Rectal smooth muscle tissue (tissue), 1 donor: ENCODE measurements at regions not wholly inside any gene's neighbourhood (a gene's known extent, or its start where the extent isn't known, plus 50 kb on each side); places are given as distances from the start of the nearest gene placed in this dataset.

ENCODE experiments used
- H3K27ac ChIP-seq: one replicate; pipeline ENCODE4 v1.7.0; 2013; ENCODE audit warnings: low read depth, low read length, inconsistent platforms
- H3K27me3 ChIP-seq: one replicate; pipeline ENCODE4 v1.7.0; 2013; ENCODE audit warnings: low read length; ENCODE audit not compliant: control insufficient read depth, insufficient read depth
- H3K36me3 ChIP-seq: one replicate; pipeline ENCODE4 v1.7.0; 2013; ENCODE audit warnings: low read length; ENCODE audit not compliant: control insufficient read depth, insufficient read depth
- H3K4me1 ChIP-seq: one replicate; pipeline ENCODE4 v1.7.0; 2013; ENCODE audit warnings: low read length; ENCODE audit not compliant: control insufficient read depth, insufficient read depth
- H3K4me3 ChIP-seq: one replicate; pipeline ENCODE4 v1.7.0; 2013; ENCODE audit warnings: low read length
- H3K9ac ChIP-seq: one replicate; pipeline ENCODE4 v1.7.0; 2013; ENCODE audit warnings: low read length

DNA sequence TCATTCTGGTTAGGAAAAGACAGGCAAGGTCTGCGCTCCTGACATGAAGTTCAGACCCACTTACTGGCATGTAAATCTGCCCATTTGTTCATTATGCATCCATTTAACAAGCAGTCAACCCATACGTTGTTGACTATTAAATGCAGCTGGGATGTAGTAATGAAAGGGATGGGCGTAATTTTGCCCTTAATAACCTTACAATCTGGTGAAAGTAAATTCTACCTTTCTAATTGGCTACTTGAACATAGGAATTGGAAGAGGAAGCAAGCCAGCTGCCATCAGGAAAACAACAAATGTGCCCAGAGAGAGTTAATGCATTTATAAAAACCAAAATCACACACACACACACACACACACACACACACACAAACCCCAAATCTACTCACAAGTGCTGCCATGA, 170.2 kb upstream of the PITRM1 start:
- H3K36me3 ChIP-seq, result no peaks in the 10 kb centered on the region
- no peaks in the 10 kb centered on the region for H3K27me3 ChIP-seq
- H3K9ac ChIP-seq, result no peak overlapping the region
- no peak overlapping the region for H3K4me3 ChIP-seq
- no peak overlapping the region for H3K27ac ChIP-seq
- no peaks in the 10 kb centered on the region for H3K4me1 ChIP-seq

DNA sequence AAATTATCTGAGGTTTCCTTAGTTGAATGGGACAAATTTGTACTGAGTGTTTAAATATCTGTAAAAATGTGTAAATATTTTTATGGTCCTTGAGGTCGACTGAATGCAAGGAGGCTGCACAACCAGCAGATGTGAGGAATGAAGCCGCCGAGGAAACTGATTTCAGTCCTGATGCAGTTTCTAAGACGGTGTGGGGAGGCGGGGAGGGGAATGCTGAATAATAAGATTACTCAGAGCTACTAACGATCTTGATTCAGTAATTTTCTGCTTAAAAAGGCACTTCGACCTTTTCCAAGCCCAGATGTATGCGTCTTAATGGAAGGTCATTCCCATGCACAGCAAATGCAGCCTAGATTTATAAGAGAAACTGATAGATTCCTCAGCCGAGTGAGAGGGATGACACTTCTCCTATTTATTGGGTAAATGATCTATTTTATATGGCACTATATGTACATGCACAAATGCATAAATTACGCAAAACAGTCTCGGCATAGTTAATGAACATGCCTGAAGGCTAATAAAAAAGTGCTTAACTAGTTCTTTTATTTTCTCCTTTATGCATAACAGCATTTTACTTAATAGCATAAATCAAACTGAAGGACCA, 167.6 kb upstream of the PITRM1 start:
- no peaks in the 10 kb centered on the region for H3K4me1 ChIP-seq
- H3K36me3 ChIP-seq, result no peaks in the 10 kb centered on the region
- H3K4me3 ChIP-seq, result no peak overlapping the region
- H3K27me3 ChIP-seq, result no peaks in the 10 kb centered on the region
- no peak overlapping the region for H3K9ac ChIP-seq
- no peak overlapping the region for H3K27ac ChIP-seq

DNA sequence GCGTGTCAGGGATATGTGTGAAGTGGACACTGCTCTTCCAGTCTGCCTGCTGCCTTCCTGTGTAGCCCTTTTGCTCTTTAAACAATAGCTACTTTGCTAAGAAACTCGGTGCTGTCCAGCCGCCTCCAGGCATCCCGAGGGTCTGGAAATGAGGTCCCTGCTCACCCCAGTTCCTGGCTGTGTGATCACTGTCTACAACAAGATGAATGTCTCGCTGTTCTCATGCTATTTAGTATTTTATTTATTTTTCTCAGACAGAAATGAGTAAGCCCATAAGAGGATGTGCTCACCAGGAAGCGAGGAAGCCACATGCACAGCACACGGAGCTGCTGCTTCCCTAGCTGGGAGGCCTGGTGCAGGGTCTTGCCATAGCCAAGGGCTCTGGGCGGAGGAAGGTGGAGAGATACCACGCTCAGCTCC, 167.0 kb upstream of the PITRM1 start:
- Histone ChIP-seq H3K36me3 (no peaks in the 10 kb centered on the region), H3K4me3 (no peak overlapping the region), H3K27me3 (no peaks in the 10 kb centered on the region), H3K27ac (no peak overlapping the region), H3K9ac (no peak overlapping the region), H3K4me1 (no peaks in the 10 kb centered on the region)

DNA sequence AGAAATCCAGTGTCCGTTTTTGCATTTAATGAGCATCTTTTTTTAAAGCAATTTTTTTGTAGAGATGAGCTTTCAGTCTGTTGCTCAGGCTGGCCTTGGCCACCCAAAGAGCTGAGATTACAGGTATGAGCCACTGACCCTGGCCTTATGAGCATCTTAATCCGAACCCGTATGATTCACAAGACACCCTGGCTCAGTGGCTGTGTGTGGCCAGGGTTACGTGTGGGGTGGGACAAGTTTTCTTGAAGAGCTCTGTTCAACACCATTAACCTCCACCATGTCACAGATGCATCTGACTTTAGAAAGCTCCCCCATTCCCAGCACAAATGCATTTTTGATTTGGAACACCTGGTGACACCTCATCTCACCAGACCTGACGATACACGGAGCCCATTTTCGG, 166.5 kb upstream of the PITRM1 start:
- H3K4me3 ChIP-seq, result no peak overlapping the region
- H3K4me1 ChIP-seq, result no peaks in the 10 kb centered on the region
- H3K27ac ChIP-seq, result no peak overlapping the region
- no peaks in the 10 kb centered on the region for H3K27me3 ChIP-seq
- no peaks in the 10 kb centered on the region for H3K36me3 ChIP-seq
- H3K9ac ChIP-seq, result no peak overlapping the region

DNA sequence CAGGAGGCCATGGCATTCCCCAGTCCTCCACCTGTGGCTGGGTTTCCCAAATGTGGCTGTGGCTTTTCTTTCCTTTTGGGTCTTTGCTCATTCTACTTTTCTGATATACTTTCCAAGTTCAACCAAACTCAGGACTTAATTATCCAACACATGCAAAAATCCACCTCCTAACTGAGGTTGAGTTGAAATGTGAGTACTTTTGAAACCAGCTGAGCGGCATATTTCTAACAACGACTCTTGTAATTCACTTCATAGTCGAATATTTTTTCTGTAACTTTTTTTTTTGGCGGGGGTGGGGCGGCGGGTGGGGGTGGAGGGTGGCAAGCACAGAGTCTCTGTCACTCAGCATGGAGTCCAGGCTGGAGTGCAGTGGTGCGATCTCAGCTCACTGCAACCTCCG, 165.2 kb upstream of the PITRM1 start:
- Histone ChIP-seq H3K9ac (no peak overlapping the region), H3K27ac (no peak overlapping the region), H3K4me3 (no peak overlapping the region)

DNA sequence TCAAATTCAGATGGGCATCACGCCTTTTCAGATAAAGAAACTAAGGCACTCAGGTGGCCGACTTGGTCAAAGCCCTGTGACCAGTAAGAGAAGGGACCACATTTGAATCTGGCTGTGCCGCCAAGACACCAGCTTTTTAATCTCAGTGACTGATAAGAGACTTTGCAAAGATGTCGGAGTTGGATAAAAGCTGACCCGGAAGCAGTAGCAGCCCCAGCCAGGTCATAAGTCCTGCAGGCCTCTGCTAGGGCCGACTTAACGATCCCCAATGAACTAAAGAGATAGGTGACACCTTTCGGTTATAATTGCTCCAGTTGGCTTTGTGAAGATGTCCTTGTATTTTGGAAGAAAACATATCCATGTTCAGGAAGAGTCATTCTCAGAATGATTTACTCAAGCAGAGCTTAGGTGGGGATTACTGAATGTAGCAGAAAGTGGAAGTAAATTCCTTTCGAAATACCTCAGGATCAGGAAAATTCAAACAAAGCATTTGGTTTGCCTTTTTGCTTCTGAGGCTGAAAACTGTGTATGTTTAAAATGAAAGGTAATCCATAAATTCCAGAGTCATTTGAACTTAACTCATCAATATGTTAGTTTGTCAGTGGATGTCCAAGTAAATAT, 164.2 kb upstream of the PITRM1 start:
- no peaks in the 10 kb centered on the region for H3K4me1 ChIP-seq

More for the DNA sequence above, 165.2 kb upstream of the PITRM1 start:
- no peaks in the 10 kb centered on the region for H3K4me1 ChIP-seq
- no peaks in the 10 kb centered on the region for H3K36me3 ChIP-seq
- no peaks in the 10 kb centered on the region for H3K27me3 ChIP-seq

DNA sequence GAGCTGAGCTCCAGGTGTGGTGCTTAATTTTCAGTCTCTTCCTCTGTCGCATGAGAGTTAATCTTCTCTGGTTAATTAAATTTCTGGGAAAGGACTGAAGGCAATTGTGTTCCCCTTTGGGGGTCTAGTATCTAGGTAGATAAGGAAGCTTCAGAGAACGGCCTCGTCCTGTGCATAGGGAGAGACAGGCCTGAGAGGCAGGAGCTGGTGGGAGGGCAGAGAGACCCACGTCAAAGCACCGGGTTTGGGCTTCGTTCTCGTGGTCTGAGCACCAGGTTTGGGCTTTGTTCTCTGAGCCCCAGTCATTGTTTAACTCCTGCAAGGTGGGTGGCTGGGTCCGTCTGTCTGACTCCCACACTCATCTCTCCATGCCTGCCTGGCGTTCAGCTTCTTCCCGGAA, 160.8 kb upstream of the PITRM1 start:
- Histone ChIP-seq H3K27ac (no peak overlapping the region), H3K9ac (no peak overlapping the region), H3K36me3 (no peaks in the 10 kb centered on the region), H3K4me3 (no peak overlapping the region), H3K4me1 (no peaks in the 10 kb centered on the region), H3K27me3 (no peaks in the 10 kb centered on the region)

More for the DNA sequence above, 164.2 kb upstream of the PITRM1 start:
- Histone ChIP-seq H3K27ac (no peak overlapping the region), H3K27me3 (no peaks in the 10 kb centered on the region), H3K4me3 (no peak overlapping the region), H3K36me3 (no peaks in the 10 kb centered on the region), H3K9ac (no peak overlapping the region)

DNA sequence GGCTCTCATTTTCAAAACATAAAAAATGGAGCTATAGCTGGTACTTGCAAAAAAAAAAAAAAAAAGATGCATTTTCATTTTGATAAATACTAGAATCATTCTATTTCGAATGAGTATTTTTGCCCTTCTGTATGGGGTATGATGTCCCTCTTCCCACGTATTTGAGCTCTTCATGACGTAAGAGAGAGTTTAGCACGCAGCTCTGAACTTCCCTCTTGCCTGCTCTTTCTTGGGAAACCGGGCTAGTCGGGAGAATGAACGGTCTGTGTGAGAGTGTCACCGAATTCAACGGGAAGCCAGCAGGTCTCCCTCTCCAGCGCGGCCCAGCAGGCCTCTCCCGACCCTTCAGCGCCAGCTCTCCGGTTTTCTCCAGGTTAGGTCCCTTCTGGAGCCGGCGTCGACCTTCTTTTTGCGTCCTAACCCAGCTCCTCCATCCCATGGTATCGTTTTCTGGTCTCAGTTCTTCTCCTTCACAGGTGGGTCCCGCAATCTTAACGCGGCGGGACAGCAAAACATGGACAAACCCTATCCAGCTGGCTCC, 159.2 kb upstream of the PITRM1 start:
- no peaks in the 10 kb centered on the region for H3K27me3 ChIP-seq
- no peak overlapping the region for H3K9ac ChIP-seq
- no peaks in the 10 kb centered on the region for H3K4me1 ChIP-seq
- H3K36me3 ChIP-seq, result no peaks in the 10 kb centered on the region
- H3K4me3 ChIP-seq, result no peak overlapping the region
- no peak overlapping the region for H3K27ac ChIP-seq

DNA sequence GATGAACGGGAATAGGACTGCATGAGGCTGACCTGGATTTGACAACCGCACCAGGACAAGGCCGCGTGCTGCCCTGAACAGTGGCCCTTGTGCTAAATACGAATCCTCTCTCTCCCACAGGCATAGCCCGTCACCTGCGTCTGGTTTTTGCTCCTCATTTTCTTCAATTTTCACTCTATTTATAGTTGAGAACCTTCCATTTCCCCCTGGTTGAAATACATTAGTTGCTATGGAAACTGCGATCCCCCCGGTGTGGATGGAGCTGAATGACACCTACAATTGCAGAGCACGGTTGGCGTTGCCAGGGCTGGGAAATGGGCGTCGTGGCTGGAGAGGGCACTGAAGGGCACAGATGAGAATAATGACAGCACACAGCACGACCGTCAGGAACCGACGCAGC, 158.6 kb upstream of the PITRM1 start:
- Histone ChIP-seq H3K4me1 (no peaks in the 10 kb centered on the region), H3K27me3 (no peaks in the 10 kb centered on the region), H3K36me3 (no peaks in the 10 kb centered on the region), H3K9ac (no peak overlapping the region), H3K27ac (no peak overlapping the region), H3K4me3 (no peak overlapping the region)

DNA sequence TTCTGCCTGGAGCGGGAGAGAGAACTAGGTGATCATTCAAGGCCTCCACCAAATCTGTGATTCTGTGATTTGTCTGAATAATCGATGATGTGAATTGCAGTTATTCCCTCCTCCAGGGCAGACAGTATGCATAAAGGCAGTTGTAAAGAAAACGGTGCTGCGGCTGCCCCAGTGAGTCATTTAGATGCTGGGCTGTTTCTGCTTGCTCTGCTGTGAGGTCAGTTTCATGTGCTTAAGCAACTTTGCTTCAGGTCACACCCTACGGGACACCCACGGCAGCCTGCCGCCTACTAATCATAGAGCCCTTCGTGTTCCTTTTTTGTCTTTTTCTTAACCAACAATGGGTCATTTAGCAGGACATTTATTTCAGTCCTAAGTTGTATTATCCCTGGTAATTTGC, 158.1 kb upstream of the PITRM1 start:
- no peak overlapping the region for H3K27ac ChIP-seq
- H3K36me3 ChIP-seq, result no peaks in the 10 kb centered on the region
- H3K9ac ChIP-seq, result no peak overlapping the region
- no peak overlapping the region for H3K4me3 ChIP-seq
- no peaks in the 10 kb centered on the region for H3K4me1 ChIP-seq
- no peaks in the 10 kb centered on the region for H3K27me3 ChIP-seq

DNA sequence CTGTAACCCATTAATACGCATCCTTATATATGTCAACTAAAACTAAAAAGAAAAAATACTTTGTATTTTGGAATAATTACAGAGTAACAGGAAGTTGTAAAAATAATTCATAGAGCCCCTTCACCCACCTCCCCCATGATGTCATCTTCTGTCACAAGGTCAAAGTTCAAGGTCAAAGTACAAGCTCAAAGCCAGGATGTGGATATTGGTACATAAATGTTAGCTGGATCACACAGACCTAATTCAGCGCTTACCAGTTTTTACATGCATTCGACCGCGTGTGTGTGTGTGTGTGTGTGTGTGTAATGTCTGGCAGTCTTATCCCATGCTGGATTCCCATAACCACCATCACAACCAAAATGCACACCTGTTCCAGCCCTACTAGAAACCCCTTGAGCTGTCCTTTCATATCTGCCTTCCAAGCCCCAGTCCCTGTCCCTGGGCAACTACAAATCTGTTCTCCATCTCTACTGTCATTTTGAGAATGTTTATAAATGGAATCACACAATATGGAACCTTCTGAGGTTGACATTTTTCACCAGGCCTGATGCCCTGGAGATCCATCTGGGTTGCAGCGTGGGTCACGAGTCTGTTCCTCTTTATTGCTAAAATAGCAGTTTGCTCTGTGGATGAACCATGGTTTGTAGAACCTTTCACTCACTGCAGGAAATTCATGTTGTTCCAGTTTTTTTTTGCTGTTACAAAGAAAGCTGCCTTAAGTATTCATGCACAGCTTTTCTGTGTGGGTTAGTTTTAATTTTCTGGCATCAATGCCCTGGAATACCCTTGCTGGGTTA, 153.6 kb upstream of the PITRM1 start:
- Histone ChIP-seq H3K27ac (no peak overlapping the region), H3K4me1 (no peaks in the 10 kb centered on the region), H3K4me3 (no peak overlapping the region), H3K36me3 (no peaks in the 10 kb centered on the region), H3K27me3 (no peaks in the 10 kb centered on the region), H3K9ac (no peak overlapping the region)

DNA sequence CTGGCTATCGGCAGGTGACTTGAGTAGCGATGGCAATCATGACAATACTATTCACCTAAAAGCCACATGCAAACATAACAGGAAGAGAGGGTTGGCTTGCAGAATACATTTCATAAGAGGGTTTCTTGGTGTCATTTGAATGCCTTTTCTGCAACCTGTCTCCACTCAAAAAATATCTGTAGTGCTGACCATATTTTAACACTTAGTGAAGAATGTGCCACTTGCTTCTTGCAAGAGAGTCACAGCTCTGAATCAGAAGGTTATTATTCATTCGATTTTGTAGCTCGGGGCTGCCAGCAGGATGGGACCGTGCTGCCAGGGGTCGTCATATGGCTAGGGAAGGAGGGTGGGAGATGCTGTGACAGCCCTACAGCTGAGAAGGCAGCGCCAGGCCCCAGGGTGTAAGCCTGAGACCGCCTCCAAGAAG, 152.0 kb upstream of the PITRM1 start:
- Histone ChIP-seq H3K4me1 (no peaks in the 10 kb centered on the region), H3K36me3 (no peaks in the 10 kb centered on the region), H3K4me3 (no peak overlapping the region), H3K27ac (no peak overlapping the region), H3K27me3 (no peaks in the 10 kb centered on the region), H3K9ac (no peak overlapping the region)
